ENCODE measurements at regions not wholly inside any gene's neighbourhood (a gene's known extent, or its start where the extent isn't known, plus 50 kb on each side); places are given as distances from the start of the nearest gene placed in this dataset.

GRCh38 chr16:59535298-59535697 lies 801.2 kb upstream of the GOT2 start:
- TF ChIP-seq POLR2A (IDR thresholded peaks at IDR 0.05), result no peak
- TF ChIP-seq CTCF (IDR thresholded peaks at IDR 0.05), result no peak

Data from ovary (tissue), 3 donors.